Effector CD4-positive, alpha-beta T cell (primary cell): ENCODE measurements at regions not wholly inside any gene's neighbourhood (a gene's known extent, or its start where the extent isn't known, plus 50 kb on each side); places are given as distances from the start of the nearest gene placed in this dataset.

ENCODE experiments used
- DNase-seq: peaks from one replicate; pipeline ENCODE4 v3.0.0-alpha.2; 2020

GRCh38 chr1:58893257-58893869 is 109.5 kb upstream of the JUN start:
- no peak for DNase-seq

- no peak for DNase-seq
These were observed 111.2 kb upstream of the JUN start for GRCh38 chr1:58895082-58895481.

DNA sequence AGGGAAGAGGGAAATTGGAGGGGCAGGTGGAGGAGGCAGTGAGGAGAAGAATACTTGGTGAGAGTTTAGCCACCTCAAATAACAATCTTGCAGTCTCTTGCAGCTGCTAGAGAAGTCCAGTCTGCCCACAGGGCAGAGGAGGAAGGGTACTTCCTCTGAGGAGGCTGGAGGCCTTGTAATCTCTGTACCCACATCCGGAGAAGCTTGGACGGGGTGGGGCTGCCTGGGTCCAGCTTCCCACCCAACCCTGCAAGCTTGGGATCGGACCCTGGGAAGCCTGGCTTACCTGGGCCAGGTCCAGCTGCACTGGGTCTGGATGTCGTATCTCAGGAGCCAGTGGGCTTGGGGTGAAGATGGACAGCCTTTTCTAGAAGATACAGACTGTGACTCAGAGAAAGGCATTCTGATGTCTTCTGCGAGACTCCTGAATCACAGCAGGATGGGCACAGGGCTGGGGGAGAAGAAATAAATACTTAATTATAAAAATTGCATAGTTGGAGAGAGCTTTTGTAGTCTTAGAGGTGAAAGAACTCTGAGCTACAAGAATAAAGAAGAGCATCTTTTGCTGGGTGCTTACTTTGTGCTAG is 111.8 kb upstream of the JUN start:
- DNase-seq = no peak

DNA sequence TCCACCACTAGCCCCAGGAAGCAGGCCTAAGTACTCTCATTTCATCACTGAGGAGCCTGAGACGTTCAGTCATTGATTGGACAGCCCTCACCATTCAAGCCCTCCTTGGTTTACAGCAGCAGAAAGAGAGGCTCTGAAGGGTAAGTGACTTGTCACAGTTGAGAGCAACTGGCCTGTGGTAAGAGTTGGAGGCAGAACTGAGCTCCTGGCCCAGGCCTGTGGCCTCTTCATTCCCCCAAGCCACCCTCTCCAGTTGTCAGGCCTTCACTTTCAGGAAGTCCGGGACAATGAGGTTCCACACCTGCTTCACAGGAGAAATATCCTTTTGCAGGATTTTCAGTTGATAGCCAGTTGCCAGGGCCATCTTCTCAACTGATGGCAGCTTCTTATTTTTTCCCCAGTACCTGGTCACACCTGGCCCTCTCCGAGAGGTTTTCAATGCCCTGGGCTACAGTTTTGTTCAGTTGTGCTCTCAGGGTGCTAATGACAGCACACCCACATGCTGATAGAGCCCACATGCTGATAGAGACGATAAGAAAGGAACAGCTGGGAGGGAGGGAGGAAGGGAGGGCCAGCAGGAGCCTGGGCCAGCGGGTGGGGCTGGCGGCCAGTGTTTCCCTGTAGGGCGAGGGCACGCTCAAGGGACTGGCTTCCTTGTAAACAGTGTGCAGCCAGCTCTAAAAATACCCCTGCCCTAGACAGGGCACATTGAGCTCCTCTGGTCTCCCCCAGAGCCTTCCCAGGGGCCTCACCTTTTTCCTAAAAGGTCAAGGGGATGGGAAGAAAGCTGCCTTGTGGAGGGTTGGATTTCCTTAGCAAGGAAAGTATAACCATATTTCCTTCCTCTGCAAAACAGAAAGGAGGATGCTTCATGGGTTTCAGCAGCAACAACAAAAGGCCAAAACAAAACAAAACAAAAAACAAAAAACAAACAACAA is 112.7 kb upstream of the JUN start:
- DNase-seq = no peak

- DNase-seq = no peak
These were observed 115.1 kb upstream of the JUN start for GRCh38 chr1:58898739-58899586.

- DNase-seq = no peak
These were observed 115.9 kb upstream of the JUN start for GRCh38 chr1:58899587-58900271.

DNA sequence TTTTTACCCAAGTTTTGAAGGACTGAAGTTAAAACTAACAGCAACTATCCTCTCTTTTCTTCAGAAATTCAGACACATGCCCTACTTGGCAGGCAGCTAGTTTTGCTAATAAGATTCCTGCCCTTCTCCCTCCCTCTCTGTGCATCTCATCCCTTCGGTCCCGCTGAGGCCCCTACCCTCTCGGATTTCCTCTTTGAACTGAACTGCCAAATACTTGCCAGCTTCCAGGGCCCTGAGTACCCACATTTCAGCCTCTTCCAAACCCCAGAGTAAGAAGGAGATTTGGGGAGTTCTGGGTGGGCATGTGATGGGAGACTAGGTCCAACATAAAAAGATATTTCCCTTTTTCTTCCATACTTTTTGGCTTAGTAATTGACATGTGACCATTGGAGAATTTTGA is 116.5 kb upstream of the JUN start:
- no peak for DNase-seq

DNA sequence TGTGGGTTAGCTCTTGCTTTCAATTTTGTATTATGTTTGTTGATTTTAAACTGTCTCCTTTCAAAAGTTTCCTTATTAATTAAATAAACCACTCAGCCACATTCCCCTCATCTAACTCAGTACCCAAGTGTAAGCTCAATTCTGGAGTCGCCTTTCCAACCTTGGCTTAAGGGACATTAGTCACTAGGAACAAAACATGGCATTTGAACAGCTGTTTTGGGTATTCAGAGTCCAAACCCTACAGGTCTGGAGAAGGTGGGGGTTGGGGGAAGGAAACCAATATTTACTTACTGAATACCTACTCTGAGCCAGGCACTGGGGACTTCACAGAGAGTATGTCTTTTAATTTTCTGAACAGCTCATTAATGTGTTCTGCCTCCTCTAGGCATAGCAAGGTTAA is 117.2 kb upstream of the JUN start:
- no peak for DNase-seq

- DNase-seq = no peak
These were observed 119.1 kb upstream of the JUN start for GRCh38 chr1:58902830-58903513.

DNA sequence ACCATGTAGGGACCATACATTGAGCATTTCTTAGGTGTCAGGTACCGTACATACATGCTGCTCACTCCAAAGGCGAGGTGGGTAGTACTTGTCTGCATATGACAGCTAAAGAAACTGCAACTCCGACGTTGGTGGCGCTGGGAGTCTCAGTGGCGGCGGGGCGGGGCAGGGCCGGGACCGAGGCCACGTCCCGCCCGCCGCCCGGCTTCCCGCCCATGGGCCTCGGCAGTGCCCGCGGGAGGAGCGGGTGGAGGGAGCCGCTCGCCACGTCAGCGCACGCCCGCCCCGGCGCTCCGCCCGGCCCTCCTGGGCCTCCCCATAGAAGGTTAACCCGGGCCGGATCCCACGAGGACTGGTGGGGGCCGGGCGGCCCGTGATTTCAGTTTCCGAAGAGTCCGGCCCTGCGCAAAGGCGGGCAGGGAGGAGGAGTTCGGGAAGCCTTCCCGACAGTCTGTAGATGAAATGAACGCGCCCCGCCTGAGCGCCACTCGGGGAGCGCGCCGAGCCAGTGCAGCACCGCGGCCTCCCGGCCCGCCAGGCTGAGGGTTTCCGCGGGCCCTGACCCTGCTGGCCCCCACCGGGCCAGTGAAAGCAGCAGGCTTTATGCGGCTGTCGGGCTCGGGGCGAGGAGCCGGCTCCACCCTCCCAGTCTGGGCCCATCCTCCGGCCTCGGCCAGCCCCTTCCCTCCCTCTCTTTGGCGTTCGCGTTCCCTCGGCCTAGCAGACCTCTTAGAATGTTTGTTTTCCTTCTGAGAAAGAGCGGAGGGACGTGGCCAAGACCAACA is 119.9 kb upstream of the JUN start:
- DNase-seq = peak; percentile 29

DNA sequence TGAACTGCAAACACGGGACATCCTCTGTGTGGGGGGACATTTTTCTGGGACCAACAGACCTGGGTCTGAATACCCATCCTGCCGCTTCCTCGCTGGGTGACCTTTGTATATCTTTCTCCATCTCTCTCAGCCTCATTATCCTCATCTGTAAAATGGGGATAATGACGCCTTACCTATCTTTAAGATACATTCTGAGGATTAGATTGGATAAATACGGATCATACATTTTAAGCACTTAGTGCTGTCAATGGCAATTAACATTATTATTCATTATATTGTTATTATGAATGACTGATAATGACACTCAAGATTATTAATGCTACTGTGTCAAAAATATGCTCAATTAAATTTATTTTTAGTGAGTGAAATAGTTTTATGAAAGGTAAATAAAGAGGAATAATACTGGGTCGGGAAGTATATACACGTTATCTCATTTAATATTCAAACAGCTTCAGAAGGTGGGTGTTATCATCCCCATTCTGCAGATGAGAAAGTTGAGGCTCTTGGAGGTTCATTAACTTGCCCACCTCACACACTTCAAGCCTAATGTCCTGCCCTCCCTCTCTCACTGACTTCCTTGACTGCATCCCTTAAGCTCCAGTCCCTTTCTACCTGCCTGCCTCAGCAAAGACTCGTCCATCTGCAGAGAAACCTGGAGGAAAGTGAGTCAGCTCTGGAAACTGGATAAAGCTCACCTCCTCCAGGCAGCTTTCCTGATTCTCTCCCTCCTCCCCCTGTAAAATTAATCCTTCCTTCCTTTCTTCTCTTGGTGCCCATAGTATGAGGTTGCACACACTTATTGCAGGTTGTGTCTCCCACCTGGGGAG is 120.7 kb upstream of the JUN start:
- DNase-seq = no peak

DNA sequence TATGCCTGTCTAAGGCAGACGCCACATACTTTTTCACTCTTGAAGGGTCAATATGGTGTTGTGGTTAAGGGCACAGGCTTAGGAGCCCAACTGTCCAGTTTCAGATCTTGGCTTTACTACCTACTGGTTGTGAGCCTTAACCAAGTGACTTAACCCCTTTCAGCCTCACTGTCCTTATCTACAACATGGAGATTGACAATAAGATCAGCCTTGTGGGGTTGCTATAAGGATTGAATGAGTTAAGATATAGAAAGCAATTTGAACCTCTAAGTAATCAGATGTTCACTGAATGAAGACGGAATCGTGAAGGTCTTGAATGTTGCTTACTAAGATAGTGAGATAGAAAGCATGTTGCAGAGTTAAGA is 121.3 kb upstream of the JUN start:
- DNase-seq = no peak

DNA sequence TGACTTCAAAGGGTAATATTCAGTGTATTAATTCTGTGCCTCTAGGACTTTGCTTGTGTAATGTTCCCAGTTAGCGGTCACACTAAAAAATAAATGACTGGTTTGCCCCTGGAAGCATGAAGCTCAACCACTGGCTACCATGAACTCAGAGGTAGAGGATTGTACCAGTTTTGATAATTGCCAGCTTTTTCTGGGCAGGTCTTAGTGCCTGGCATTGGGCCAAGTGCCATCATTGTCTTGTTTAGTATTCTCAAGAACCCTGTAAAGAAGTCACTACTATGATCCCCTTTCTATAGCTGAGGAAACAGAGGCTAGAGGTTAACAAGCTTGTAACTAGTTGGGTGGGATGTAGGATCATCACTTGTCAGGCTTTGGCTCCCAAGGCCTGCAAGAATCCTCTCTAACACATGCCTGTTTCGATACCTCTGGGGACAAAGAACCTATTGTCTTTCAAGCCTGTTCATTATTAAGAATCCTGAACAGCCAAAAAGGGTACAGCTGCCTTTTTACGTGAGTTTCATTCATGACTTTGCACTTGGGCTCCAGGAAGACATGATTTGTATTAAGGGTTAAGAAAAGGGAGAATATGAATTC is 121.9 kb upstream of the JUN start:
- no peak for DNase-seq

GRCh38 chr1:58907398-58907797 is 123.6 kb upstream of the JUN start:
- no peak for DNase-seq

DNA sequence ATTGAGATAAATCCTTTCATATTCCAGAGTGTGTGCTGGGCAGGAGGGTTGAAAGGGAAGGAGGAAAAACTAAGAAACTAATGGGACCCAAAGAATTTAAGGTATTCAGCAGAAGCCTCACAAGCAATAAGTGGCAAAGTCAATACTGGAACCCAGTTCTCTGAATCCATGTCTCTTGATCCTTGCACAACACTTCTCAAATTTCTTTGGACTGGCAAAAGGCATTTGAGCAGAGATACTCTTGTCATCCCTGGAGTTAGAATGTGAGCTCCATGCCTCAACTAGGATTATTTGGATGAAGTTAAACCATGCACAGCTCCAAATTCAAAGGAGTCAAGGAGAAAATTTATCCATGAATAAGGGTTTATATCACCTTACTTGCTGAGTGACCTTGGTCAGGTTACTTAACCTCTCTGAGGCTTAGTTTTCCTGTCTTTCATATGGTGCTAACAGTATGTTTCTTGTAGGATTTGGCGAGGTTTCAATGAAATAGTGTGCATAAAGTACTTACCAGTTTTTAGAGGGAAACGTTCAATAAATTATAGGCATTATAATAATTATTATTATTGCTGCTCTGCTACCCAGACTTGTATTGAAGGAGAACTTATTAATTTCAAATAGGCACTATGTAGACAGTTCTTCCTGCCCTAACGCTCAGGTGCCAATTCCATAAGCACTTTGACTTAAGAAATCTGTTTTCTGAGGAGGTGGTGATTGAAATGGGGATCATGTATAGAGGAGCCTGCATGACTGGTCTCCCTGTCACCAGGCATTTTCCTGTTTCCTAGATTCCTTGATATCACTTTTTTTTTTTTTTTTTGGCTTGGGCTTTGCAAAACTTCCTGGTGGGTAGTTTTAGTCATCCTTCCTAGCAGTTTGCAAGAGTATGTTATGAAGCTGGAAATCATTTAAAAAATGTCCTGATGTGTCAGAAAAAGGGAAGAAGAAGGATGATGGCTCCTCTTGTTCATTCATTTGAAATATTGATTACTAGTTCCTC is 125.0 kb upstream of the JUN start:
- no peak for DNase-seq

- DNase-seq = no peak
These were observed 126.3 kb upstream of the JUN start for GRCh38 chr1:58909914-58910681.

DNA sequence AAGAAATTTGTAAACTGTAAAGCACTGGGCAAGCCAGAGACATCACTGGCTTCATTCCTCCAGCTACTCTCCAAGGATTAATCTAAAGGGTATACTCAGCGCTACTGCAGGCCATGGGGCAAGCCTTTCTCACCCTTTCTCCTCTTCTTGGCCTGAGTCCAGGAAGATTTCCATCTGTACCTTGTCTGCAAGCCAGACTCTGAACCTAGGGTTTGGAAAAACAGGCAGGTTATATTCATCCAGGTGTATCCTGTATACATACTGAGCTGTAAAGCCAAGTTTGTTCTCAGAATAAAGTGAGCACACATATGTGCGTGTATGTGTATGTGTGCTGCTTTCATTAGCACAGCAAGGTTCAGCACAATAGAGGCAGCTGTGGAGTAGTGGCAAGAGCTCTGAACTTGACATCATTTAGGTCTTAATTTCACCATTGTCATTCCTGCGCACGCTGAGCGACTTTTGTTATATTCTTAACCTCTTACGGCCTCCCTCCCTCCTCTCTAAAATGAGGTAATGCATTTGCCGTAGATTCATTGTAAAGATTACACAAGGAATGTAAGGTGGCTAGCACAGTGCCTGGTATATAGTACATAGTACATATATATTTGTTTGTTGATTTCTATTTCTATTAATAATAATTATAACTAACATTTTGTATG is 128.1 kb upstream of the JUN start:
- DNase-seq = no peak
